ENCODE measurements at regions not wholly inside any gene's neighbourhood (a gene's known extent, or its start where the extent isn't known, plus 50 kb on each side); places are given as distances from the start of the nearest gene placed in this dataset.

- DNase-seq: no peak
These were observed 155.1 kb downstream of the SIPA1L2 start for GRCh38 chr1:232474826-232475225.

GRCh38 chr1:232473900-232474299 lies 156.0 kb downstream of the SIPA1L2 start:
- no peak for DNase-seq

- no peak for DNase-seq
These were observed 156.6 kb downstream of the SIPA1L2 start for GRCh38 chr1:232473324-232473723.

GRCh38 chr1:232472485-232473041 lies 157.4 kb downstream of the SIPA1L2 start:
- no peak for DNase-seq

GRCh38 chr1:232471250-232471649 lies 158.7 kb downstream of the SIPA1L2 start:
- no peak for DNase-seq

- DNase-seq: no peak
These were observed 159.2 kb downstream of the SIPA1L2 start for GRCh38 chr1:232470711-232471110.

- no peak for DNase-seq
These were observed 161.7 kb downstream of the SIPA1L2 start for GRCh38 chr1:232468249-232468648.

- DNase-seq: no peak
These were observed 162.7 kb downstream of the SIPA1L2 start for GRCh38 chr1:232467073-232467760.

GRCh38 chr1:232464325-232464724 lies 165.6 kb downstream of the SIPA1L2 start:
- DNase-seq: no peak

GRCh38 chr1:232463225-232463624 lies 166.7 kb downstream of the SIPA1L2 start:
- DNase-seq: no peak

- DNase-seq: no peak
These were observed 167.7 kb downstream of the SIPA1L2 start for GRCh38 chr1:232462213-232462612.

GRCh38 chr1:232459826-232460225 lies 170.1 kb downstream of the SIPA1L2 start:
- no peak for DNase-seq

GRCh38 chr1:232459087-232459486 lies 170.8 kb downstream of the SIPA1L2 start:
- DNase-seq: no peak

GRCh38 chr1:232457595-232457994 lies 172.3 kb downstream of the SIPA1L2 start:
- no peak for DNase-seq

GRCh38 chr1:232456714-232457113 lies 173.2 kb downstream of the SIPA1L2 start:
- no peak for DNase-seq

GRCh38 chr1:232454227-232454886 lies 175.6 kb downstream of the SIPA1L2 start:
- DNase-seq: no peak

GRCh38 chr1:232452736-232453440 lies 177.0 kb downstream of the SIPA1L2 start:
- no peak for DNase-seq

- no peak for DNase-seq
These were observed 177.8 kb downstream of the SIPA1L2 start for GRCh38 chr1:232452117-232452516.

- DNase-seq: no peak
These were observed 178.4 kb downstream of the SIPA1L2 start for GRCh38 chr1:232451506-232451905.

GRCh38 chr1:232450615-232451014 lies 179.3 kb downstream of the SIPA1L2 start:
- DNase-seq: no peak

GRCh38 chr1:232447125-232447524 lies 182.8 kb downstream of the SIPA1L2 start:
- no peak for DNase-seq

GRCh38 chr1:232445361-232446106 lies 184.4 kb downstream of the SIPA1L2 start:
- no peak for DNase-seq

GRCh38 chr1:232443372-232443771 lies 186.6 kb downstream of the SIPA1L2 start:
- DNase-seq: no peak
